ENCODE measurements at regions not wholly inside any gene's neighbourhood (a gene's known extent, or its start where the extent isn't known, plus 50 kb on each side); places are given as distances from the start of the nearest gene placed in this dataset.

DNA sequence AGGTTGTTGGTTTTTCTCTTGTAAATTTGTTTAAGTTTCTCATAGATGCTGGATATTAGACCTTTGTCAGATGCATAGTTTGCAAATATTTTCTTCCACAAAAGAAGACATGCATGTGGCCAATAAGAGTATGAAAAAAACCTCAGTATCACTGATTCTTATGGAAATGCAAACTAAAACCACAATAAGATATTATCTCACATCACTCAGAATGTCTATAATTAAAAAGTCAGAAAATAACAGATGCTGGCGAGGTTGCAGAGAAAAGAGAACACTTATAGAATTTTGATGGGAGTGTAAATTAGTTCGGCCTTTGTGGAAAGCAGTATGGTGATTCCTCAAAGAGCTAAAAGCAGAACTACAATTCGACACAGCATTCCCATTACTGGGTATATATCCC, 1355.6 kb downstream of the FAM133A start:
- no peak overlapping the region for H3K4me3 Mint-ChIP-seq

DNA sequence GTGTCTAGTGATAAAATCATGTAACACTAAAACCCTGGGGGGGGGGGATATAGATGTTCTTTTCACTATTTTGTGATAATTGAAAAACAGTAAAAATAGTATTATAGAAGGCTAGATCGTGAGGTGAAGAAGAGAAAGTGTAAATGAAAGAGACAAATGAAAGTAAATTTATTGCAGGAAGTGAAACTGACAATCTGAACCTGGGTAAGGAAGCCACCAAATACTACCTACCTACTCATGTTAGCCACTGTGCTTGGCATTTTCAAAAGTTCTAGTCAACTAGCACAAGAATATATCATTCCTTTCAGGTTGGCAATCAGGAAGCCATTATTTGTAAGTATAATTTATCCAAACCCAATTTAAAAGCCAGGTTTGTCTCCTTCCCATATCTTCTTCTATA, 1366.1 kb downstream of the FAM133A start:
- DNase-seq = no peak
- Histone ChIP-seq H3K4me1 (ENCODE audit: control insufficient read depth, insufficient read depth, low read length, poor library complexity, severe bottlenecking) (no peaks in the 10 kb centered on the region), H3K4me3 (ENCODE audit: low read depth, low read length) (no peak overlapping the region), H3K27me3 (ENCODE audit: control insufficient read depth, insufficient read depth, low read length) (no peaks in the 10 kb centered on the region), H3K27ac (ENCODE audit: insufficient read depth, low read length, poor library complexity, severe bottlenecking) (no peak overlapping the region), H3K9me3 (ENCODE audit: control insufficient read depth in 2 of 2, low read length in 2 of 2) (no peaks in the 10 kb centered on the region), H3K36me3 (ENCODE audit: control insufficient read depth, insufficient read depth, low read length) (no peaks in the 10 kb centered on the region)
- H3K4me3 Mint-ChIP-seq = no peak overlapping the region
- ATAC-seq (ENCODE audit: low read depth in 2 of 2) = no peak
- H3K27me3 Mint-ChIP-seq = no peaks in the 10 kb centered on the region
- H3K9me3 Mint-ChIP-seq = peaks cover 0 to 2% (median 0%) of the 10 kb centered on the region in 7 donors
- no peak overlapping the region for H3K27ac Mint-ChIP-seq
- no peaks in the 10 kb centered on the region for H3K36me3 Mint-ChIP-seq
- no peaks in the 10 kb centered on the region for H3K4me1 Mint-ChIP-seq

More for the DNA sequence above, 1355.6 kb downstream of the FAM133A start:
- Histone ChIP-seq H3K27ac (ENCODE audit: insufficient read depth, low read length, poor library complexity, severe bottlenecking) (no peak overlapping the region), H3K27me3 (ENCODE audit: control insufficient read depth, insufficient read depth, low read length) (no peaks in the 10 kb centered on the region), H3K36me3 (ENCODE audit: control insufficient read depth, insufficient read depth, low read length) (no peaks in the 10 kb centered on the region), H3K9me3 (ENCODE audit: control insufficient read depth in 2 of 2, low read length in 2 of 2) (no peaks in the 10 kb centered on the region), H3K4me3 (ENCODE audit: low read depth, low read length) (no peak overlapping the region), H3K4me1 (ENCODE audit: control insufficient read depth, insufficient read depth, low read length, poor library complexity, severe bottlenecking) (no peaks in the 10 kb centered on the region)
- H3K36me3 Mint-ChIP-seq = no peaks in the 10 kb centered on the region
- no peak for DNase-seq
- H3K27me3 Mint-ChIP-seq = no peaks in the 10 kb centered on the region
- no peak for ATAC-seq (ENCODE audit: low read depth in 2 of 2)
- H3K27ac Mint-ChIP-seq = no peak overlapping the region
- H3K9me3 Mint-ChIP-seq = peaks cover 0 to 7% (median 2%) of the 10 kb centered on the region in 7 donors
- no peaks in the 10 kb centered on the region for H3K4me1 Mint-ChIP-seq

DNA sequence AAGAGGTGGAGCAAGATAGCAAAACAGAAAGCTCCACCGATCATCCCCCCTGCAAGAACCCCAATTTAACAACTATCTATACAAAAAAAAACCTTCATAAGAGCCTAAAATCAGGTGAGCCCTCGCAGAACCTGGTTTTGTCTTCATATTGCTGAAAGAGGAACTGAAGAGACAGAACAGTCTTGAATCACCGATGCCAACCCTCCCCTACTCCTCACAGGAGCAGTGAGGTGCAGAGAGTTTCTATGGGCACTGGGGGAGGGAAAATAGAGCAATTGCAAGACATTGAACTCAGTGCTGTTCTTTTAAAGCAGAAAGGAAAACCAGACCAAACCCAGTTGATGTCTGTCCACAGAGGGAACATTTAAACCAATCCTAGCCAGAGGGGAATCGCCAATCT, 1370.3 kb downstream of the FAM133A start:
- H3K4me1 Mint-ChIP-seq = no peaks in the 10 kb centered on the region
- no peaks in the 10 kb centered on the region for H3K36me3 ChIP-seq (ENCODE audit: control insufficient read depth, insufficient read depth, low read length)
- no peak for ATAC-seq (ENCODE audit: low read depth in 2 of 2)
- H3K27me3 Mint-ChIP-seq = no peaks in the 10 kb centered on the region
- H3K9me3 ChIP-seq (ENCODE audit: control insufficient read depth in 2 of 2, low read length in 2 of 2) = no peaks in the 10 kb centered on the region
- H3K27ac ChIP-seq (ENCODE audit: insufficient read depth, low read length, poor library complexity, severe bottlenecking) = no peak overlapping the region
- H3K27ac Mint-ChIP-seq = no peak overlapping the region
- no peak overlapping the region for H3K4me3 ChIP-seq (ENCODE audit: low read depth, low read length)
- H3K9me3 Mint-ChIP-seq = peaks cover 0 to 5% (median 0%) of the 10 kb centered on the region in 7 donors
- H3K4me3 Mint-ChIP-seq = no peak overlapping the region
- H3K4me1 ChIP-seq (ENCODE audit: control insufficient read depth, insufficient read depth, low read length, poor library complexity, severe bottlenecking) = no peaks in the 10 kb centered on the region
- no peaks in the 10 kb centered on the region for H3K27me3 ChIP-seq (ENCODE audit: control insufficient read depth, insufficient read depth, low read length)
- DNase-seq = no peak
- no peaks in the 10 kb centered on the region for H3K36me3 Mint-ChIP-seq

DNA sequence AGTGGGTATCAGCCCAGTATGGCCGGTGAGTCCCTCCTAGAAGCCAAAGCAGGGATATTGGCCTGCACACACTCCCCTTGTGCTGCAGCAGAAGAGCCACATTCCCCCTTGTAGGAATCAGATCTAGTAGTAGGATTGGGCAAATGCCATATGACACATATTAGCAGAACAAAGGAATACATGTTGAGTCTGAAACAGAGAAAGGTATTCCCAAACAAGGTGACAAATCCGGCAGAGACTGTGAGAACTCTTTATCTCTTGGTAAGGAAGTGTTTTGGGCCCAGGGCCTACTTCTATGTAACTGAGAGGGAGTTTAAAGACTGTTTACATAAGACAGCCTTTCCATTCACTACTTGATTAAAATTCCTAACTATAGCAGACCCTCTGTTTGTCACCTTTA, 1382.0 kb downstream of the FAM133A start:
- no peak for DNase-seq
- Mint-ChIP-seq H3K4me3 (no peak overlapping the region), H3K27ac (no peak overlapping the region), H3K4me1 (no peaks in the 10 kb centered on the region), H3K27me3 (no peaks in the 10 kb centered on the region), H3K36me3 (no peaks in the 10 kb centered on the region), H3K9me3 (peaks cover 0 to 5% (median 0%) of the 10 kb centered on the region in 7 donors)
- Histone ChIP-seq H3K4me1 (ENCODE audit: control insufficient read depth, insufficient read depth, low read length, poor library complexity, severe bottlenecking) (no peaks in the 10 kb centered on the region), H3K36me3 (ENCODE audit: control insufficient read depth, insufficient read depth, low read length) (no peaks in the 10 kb centered on the region), H3K27me3 (ENCODE audit: control insufficient read depth, insufficient read depth, low read length) (no peaks in the 10 kb centered on the region), H3K4me3 (ENCODE audit: low read depth, low read length) (no peak overlapping the region), H3K27ac (ENCODE audit: insufficient read depth, low read length, poor library complexity, severe bottlenecking) (no peak overlapping the region), H3K9me3 (ENCODE audit: control insufficient read depth in 2 of 2, low read length in 2 of 2) (no peaks in the 10 kb centered on the region)
- ATAC-seq (ENCODE audit: low read depth in 2 of 2) = no peak

DNA sequence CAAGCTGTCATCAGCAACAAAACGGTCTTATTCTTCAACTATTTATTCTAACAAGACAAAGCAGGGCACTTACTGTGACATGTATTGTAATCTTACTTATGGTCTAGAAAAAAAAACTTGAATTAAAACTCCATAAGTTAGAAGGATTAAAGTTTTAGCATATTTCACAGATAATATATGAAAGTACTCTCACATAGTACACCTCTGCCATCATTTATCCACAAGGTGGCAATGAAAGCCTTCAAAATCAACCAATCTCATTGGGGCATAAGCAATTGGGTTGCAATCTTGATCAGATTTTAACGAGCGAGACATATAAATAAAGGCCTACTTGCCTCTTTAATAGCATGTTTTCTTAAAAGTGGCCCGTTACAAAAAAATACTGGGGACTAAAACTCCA, 1382.9 kb downstream of the FAM133A start:
- no peaks in the 10 kb centered on the region for H3K36me3 Mint-ChIP-seq
- H3K27me3 Mint-ChIP-seq = no peaks in the 10 kb centered on the region
- Histone ChIP-seq H3K27ac (ENCODE audit: insufficient read depth, low read length, poor library complexity, severe bottlenecking) (no peak overlapping the region), H3K9me3 (ENCODE audit: control insufficient read depth in 2 of 2, low read length in 2 of 2) (no peaks in the 10 kb centered on the region), H3K27me3 (ENCODE audit: control insufficient read depth, insufficient read depth, low read length) (no peaks in the 10 kb centered on the region), H3K4me1 (ENCODE audit: control insufficient read depth, insufficient read depth, low read length, poor library complexity, severe bottlenecking) (no peaks in the 10 kb centered on the region), H3K4me3 (ENCODE audit: low read depth, low read length) (no peak overlapping the region), H3K36me3 (ENCODE audit: control insufficient read depth, insufficient read depth, low read length) (no peaks in the 10 kb centered on the region)
- no peak overlapping the region for H3K27ac Mint-ChIP-seq
- H3K4me3 Mint-ChIP-seq = no peak overlapping the region
- DNase-seq = no peak
- peaks cover 0 to 5% (median 0%) of the 10 kb centered on the region in 7 donors for H3K9me3 Mint-ChIP-seq
- no peak for ATAC-seq (ENCODE audit: low read depth in 2 of 2)
- H3K4me1 Mint-ChIP-seq = no peaks in the 10 kb centered on the region

DNA sequence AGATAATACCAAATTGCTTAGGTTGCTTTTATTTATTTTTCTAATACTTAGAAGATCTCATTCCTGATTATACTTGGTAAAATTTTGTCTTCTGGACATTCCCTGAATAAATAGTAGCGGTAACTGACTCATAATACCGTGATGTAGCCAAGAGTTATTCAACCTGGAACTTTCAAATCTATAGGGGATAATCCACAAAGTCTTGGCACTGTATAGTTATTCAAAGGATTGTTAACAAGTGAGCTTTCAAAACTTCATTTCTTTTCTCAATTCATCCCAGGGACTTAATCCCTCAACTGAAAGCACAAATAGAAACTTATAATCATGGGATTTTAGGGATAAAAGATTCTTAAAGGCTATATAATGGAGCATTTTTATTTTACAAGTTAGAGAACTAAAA, 1383.3 kb downstream of the FAM133A start:
- peaks cover 0 to 5% (median 0%) of the 10 kb centered on the region in 7 donors for H3K9me3 Mint-ChIP-seq
- Histone ChIP-seq H3K36me3 (ENCODE audit: control insufficient read depth, insufficient read depth, low read length) (no peaks in the 10 kb centered on the region), H3K4me1 (ENCODE audit: control insufficient read depth, insufficient read depth, low read length, poor library complexity, severe bottlenecking) (no peaks in the 10 kb centered on the region), H3K4me3 (ENCODE audit: low read depth, low read length) (no peak overlapping the region), H3K9me3 (ENCODE audit: control insufficient read depth in 2 of 2, low read length in 2 of 2) (no peaks in the 10 kb centered on the region), H3K27ac (ENCODE audit: insufficient read depth, low read length, poor library complexity, severe bottlenecking) (no peak overlapping the region), H3K27me3 (ENCODE audit: control insufficient read depth, insufficient read depth, low read length) (no peaks in the 10 kb centered on the region)
- no peak overlapping the region for H3K4me3 Mint-ChIP-seq
- no peaks in the 10 kb centered on the region for H3K27me3 Mint-ChIP-seq
- H3K4me1 Mint-ChIP-seq = no peaks in the 10 kb centered on the region
- no peak overlapping the region for H3K27ac Mint-ChIP-seq
- no peak for DNase-seq
- no peak for ATAC-seq (ENCODE audit: low read depth in 2 of 2)
- H3K36me3 Mint-ChIP-seq = no peaks in the 10 kb centered on the region

DNA sequence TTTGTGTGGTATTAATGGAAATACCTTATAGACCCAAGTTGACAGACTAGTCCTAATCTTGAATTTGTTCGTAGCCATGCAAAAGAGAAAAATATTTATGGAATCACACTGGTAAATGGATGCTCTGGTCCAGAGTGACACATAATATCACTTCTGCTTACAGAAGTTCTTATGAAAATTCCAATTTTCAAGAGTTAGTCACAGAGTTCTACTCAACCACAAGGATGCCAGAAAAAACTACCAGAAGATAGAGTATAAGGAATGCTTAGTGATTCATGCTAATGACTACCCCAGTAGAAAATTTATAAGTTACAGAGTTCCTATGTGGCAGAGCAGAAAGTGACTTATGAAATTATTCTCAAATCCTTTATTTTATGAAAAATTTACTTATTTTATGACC, 1384.8 kb downstream of the FAM133A start:
- H3K27ac Mint-ChIP-seq = no peak overlapping the region
- H3K4me3 Mint-ChIP-seq = no peak overlapping the region
- H3K4me1 ChIP-seq (ENCODE audit: control insufficient read depth, insufficient read depth, low read length, poor library complexity, severe bottlenecking) = no peaks in the 10 kb centered on the region
- no peaks in the 10 kb centered on the region for H3K27me3 ChIP-seq (ENCODE audit: control insufficient read depth, insufficient read depth, low read length)
- no peak overlapping the region for H3K4me3 ChIP-seq (ENCODE audit: low read depth, low read length)
- no peaks in the 10 kb centered on the region for H3K36me3 ChIP-seq (ENCODE audit: control insufficient read depth, insufficient read depth, low read length)
- no peaks in the 10 kb centered on the region for H3K4me1 Mint-ChIP-seq
- H3K36me3 Mint-ChIP-seq = no peaks in the 10 kb centered on the region
- peaks cover 0 to 3% (median 0%) of the 10 kb centered on the region in 7 donors for H3K9me3 Mint-ChIP-seq
- no peak for DNase-seq
- H3K9me3 ChIP-seq (ENCODE audit: control insufficient read depth in 2 of 2, low read length in 2 of 2) = no peaks in the 10 kb centered on the region
- H3K27ac ChIP-seq (ENCODE audit: insufficient read depth, low read length, poor library complexity, severe bottlenecking) = no peak overlapping the region
- no peaks in the 10 kb centered on the region for H3K27me3 Mint-ChIP-seq
- ATAC-seq (ENCODE audit: low read depth in 2 of 2) = no peak

DNA sequence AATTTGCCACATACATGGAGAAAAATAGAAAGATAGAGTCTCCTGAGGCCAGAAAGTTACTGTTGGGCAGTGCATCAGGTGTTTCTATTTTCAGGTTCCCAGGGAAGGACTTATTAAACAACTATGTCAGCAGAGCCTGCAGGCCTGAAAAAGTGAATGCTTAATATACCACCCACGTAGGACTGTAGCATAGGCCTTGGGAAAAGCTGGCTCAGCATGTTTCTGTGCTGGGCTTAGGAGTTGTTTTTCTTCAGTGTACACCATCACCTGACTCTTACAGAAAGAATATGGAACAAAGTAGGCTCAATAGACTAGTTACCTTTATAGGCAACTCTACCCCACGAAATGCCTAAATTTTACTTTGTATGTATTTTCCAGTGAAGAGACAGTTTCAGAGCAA, 1385.9 kb downstream of the FAM133A start:
- no peaks in the 10 kb centered on the region for H3K4me1 Mint-ChIP-seq
- no peaks in the 10 kb centered on the region for H3K36me3 ChIP-seq (ENCODE audit: control insufficient read depth, insufficient read depth, low read length)
- no peaks in the 10 kb centered on the region for H3K36me3 Mint-ChIP-seq
- ATAC-seq (ENCODE audit: low read depth in 2 of 2) (no peak), DNase-seq (no peak)
- H3K9me3 Mint-ChIP-seq = peaks cover 0 to 3% (median 0%) of the 10 kb centered on the region in 7 donors
- H3K4me1 ChIP-seq (ENCODE audit: control insufficient read depth, insufficient read depth, low read length, poor library complexity, severe bottlenecking) = no peaks in the 10 kb centered on the region
- H3K4me3 ChIP-seq (ENCODE audit: low read depth, low read length) = no peak overlapping the region
- no peak overlapping the region for H3K4me3 Mint-ChIP-seq
- H3K9me3 ChIP-seq (ENCODE audit: control insufficient read depth in 2 of 2, low read length in 2 of 2) = no peaks in the 10 kb centered on the region
- no peaks in the 10 kb centered on the region for H3K27me3 ChIP-seq (ENCODE audit: control insufficient read depth, insufficient read depth, low read length)
- no peaks in the 10 kb centered on the region for H3K27me3 Mint-ChIP-seq
- no peak overlapping the region for H3K27ac ChIP-seq (ENCODE audit: insufficient read depth, low read length, poor library complexity, severe bottlenecking)
- no peak overlapping the region for H3K27ac Mint-ChIP-seq

All from CD4-positive, CD25-positive, alpha-beta regulatory T cell (primary cell).